ENCODE measurements at regions not wholly inside any gene's neighbourhood (a gene's known extent, or its start where the extent isn't known, plus 50 kb on each side); places are given as distances from the start of the nearest gene placed in this dataset.

DNA sequence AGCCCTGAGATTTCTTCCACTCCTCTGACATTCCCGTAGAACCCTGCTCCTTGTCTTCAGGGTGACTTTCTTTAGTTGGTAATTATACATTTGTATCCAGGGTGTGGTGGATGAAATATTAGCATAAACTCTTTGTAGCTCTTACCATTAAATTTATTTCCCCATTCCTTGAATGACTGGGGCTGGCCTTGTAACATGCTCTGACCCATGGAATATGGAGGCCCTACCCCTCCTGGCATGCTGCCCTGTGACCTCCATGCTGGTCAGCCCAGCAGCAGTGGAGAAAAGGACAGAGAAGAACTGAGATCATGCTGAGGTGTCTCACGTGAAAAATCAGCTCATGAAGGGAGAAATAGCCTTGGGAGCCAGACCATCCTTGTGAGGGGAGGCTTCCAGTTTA is 96.1 kb upstream of the PROK2 start:
- TF ChIP-seq JUN (IDR thresholded peaks at IDR 0.05; ENCODE audit: borderline replicate concordance, insufficient read depth, insufficient read length, low read depth) (no peak), POLR2AphosphoS5 (IDR thresholded peaks at IDR 0.05; ENCODE audit: insufficient read depth, low read depth, low read length) (no peak), POLR2A (IDR thresholded peaks at IDR 0.05; ENCODE audit: low read depth, low read length) (no peak), GATA2 (IDR thresholded peaks at IDR 0.05; ENCODE audit: insufficient read depth, insufficient read length, low read depth, low read length) (no peak), EZH2 (IDR thresholded peaks at IDR 0.05; ENCODE audit: borderline replicate concordance, low read depth, low read length, severe bottlenecking) (no peak), FOS (IDR thresholded peaks at IDR 0.05; ENCODE audit: borderline replicate concordance, insufficient read depth, low read length) (no peak), MYC (IDR thresholded peaks at IDR 0.05; ENCODE audit: low read depth, low read length) (no peak)
- TF ChIP-seq, protein P1, sequence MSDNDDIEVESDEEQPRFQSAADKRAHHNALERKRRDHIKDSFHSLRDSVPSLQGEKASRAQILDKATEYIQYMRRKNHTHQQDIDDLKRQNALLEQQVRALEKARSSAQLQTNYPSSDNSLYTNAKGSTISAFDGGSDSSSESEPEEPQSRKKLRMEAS (IDR thresholded peaks at IDR 0.05; ENCODE audit: insufficient read depth, insufficient read length) = no peak
- no peak overlapping the region for H3K27ac ChIP-seq (ENCODE audit: insufficient read depth, low read depth, low read length)
- POLR2A ChIA-PET = no interaction called here
- BruUV-seq (replicated peaks) = no TSS peak
- H3K9me1 ChIP-seq (replicated peaks; ENCODE audit: control insufficient read depth, extremely low read depth, insufficient read depth, low read length) = no peaks in the 10 kb centered on the region
- no peak overlapping the region for H3K9ac ChIP-seq (replicated peaks; ENCODE audit: extremely low read depth, insufficient read depth, low read length)
- no peak overlapping the region for H2AFZ ChIP-seq (ENCODE audit: low read depth, low read length)
- FAIRE-seq (no peak), DNase-seq (ENCODE audit: low read depth, low spot score) (no peak)
- H3K4me2 ChIP-seq (ENCODE audit: insufficient read depth, low read length) = no peak overlapping the region
- no peaks in the 10 kb centered on the region for H3K27me3 ChIP-seq (ENCODE audit: control insufficient read depth in 2 of 2, insufficient read depth in 2 of 2, low read length in 2 of 2)
- dilution Hi-C loops (cut with MboI; ENCODE audit: extremely low pct_ligation_motif_present, low sequenced_read_pairs) (no loop called here), intact Hi-C loops (cut with micrococcal nuclease) (no loop called here)
- H3K9me3 ChIP-seq (replicated peaks; ENCODE audit: control insufficient read depth, insufficient read depth, low read length) = no peaks in the 10 kb centered on the region
- H3K4me1 ChIP-seq (ENCODE audit: control insufficient read depth, extremely low read depth, insufficient read depth, low read length) = no peaks in the 10 kb centered on the region
- H3K36me3 ChIP-seq (ENCODE audit: control insufficient read depth in 2 of 2, extremely low read depth in 1 of 2, insufficient read depth in 2 of 2, low read length in 2 of 2) = no peaks in the 10 kb centered on the region
- CTCF ChIA-PET = interaction anchor here (10.8 kb wide), 1 partner anchor 942 kb away, joined by 152 read pairs; no protein-coding TSS in a partner anchor
- H3K79me2 ChIP-seq (ENCODE audit: control insufficient read depth, insufficient read depth, low read length) = no peaks in the 10 kb centered on the region
- no peak overlapping the region for H3K4me3 ChIP-seq (replicated peaks in 1 of 3; ENCODE audit: insufficient read depth in 1 of 3, low read depth in 1 of 3, low read length in 3 of 3)
- no peaks in the 10 kb centered on the region for H4K20me1 ChIP-seq (replicated peaks; ENCODE audit: control insufficient read depth, extremely low read depth, insufficient read depth, low read length)

DNA sequence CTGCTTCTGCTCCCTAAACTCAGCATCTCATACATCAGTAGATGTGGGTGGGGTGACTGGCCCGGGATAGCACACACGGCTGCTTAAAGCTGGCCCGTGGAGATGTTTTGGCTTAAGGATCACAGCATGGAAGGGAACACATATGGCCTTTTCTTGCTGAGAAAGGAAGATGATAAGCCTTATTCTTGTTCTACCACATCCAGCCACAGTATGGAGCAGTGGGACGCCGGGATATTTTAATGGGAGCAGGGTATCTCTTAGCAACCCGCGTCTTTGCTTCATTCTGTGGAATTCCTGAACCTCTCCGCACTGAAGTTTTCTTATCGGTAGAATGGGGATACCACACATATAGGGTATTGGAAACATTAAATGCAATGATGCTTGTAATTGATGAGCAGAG is 94.1 kb upstream of the PROK2 start:
- ChIA-PET POLR2A (no interaction called here), CTCF (interaction anchor here (0.9 to 10.8 kb wide), 4 partner anchors 10 to 944 kb away, joined by 3 to 152 read pairs (median 4); no protein-coding TSS in a partner anchor)
- TF ChIP-seq, protein P2, sequence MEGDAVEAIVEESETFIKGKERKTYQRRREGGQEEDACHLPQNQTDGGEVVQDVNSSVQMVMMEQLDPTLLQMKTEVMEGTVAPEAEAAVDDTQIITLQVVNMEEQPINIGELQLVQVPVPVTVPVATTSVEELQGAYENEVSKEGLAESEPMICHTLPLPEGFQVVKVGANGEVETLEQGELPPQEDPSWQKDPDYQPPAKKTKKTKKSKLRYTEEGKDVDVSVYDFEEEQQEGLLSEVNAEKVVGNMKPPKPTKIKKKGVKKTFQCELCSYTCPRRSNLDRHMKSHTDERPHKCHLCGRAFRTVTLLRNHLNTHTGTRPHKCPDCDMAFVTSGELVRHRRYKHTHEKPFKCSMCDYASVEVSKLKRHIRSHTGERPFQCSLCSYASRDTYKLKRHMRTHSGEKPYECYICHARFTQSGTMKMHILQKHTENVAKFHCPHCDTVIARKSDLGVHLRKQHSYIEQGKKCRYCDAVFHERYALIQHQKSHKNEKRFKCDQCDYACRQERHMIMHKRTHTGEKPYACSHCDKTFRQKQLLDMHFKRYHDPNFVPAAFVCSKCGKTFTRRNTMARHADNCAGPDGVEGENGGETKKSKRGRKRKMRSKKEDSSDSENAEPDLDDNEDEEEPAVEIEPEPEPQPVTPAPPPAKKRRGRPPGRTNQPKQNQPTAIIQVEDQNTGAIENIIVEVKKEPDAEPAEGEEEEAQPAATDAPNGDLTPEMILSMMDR (IDR thresholded peaks at IDR 0.05; ENCODE audit: extremely low read depth in 1 of 2, insufficient read depth in 1 of 2, low read depth in 1 of 2, low read length in 2 of 2) = no peak
- TF ChIP-seq FOS (IDR thresholded peaks at IDR 0.05; ENCODE audit: borderline replicate concordance, insufficient read depth, low read length) (no peak), POLR2A (IDR thresholded peaks at IDR 0.05; ENCODE audit: low read depth, low read length) (no peak), JUN (IDR thresholded peaks at IDR 0.05; ENCODE audit: borderline replicate concordance, insufficient read depth, insufficient read length, low read depth) (no peak), GATA2 (IDR thresholded peaks at IDR 0.05; ENCODE audit: insufficient read depth, insufficient read length, low read depth, low read length) (no peak), MYC (IDR thresholded peaks at IDR 0.05; ENCODE audit: low read depth, low read length) (no peak)
- TF ChIP-seq, protein P1 (IDR thresholded peaks at IDR 0.05; ENCODE audit: insufficient read depth, insufficient read length) = no peak
- Histone ChIP-seq H3K27ac (ENCODE audit: insufficient read depth, low read depth, low read length) (no peak overlapping the region), H3K4me2 (ENCODE audit: insufficient read depth, low read length) (no peak overlapping the region), H3K36me3 (ENCODE audit: control insufficient read depth in 2 of 2, extremely low read depth in 1 of 2, insufficient read depth in 2 of 2, low read length in 2 of 2) (no peaks in the 10 kb centered on the region), H3K9me1 (replicated peaks; ENCODE audit: control insufficient read depth, extremely low read depth, insufficient read depth, low read length) (no peaks in the 10 kb centered on the region), H3K79me2 (ENCODE audit: control insufficient read depth, insufficient read depth, low read length) (no peaks in the 10 kb centered on the region), H2AFZ (ENCODE audit: low read depth, low read length) (no peak overlapping the region), H3K4me1 (ENCODE audit: control insufficient read depth, extremely low read depth, insufficient read depth, low read length) (no peaks in the 10 kb centered on the region), H3K4me3 (replicated peaks in 1 of 3; ENCODE audit: insufficient read depth in 1 of 3, low read depth in 1 of 3, low read length in 3 of 3) (no peak overlapping the region), H3K27me3 (ENCODE audit: control insufficient read depth in 2 of 2, insufficient read depth in 2 of 2, low read length in 2 of 2) (no peaks in the 10 kb centered on the region), H3K9me3 (replicated peaks; ENCODE audit: control insufficient read depth, insufficient read depth, low read length) (no peaks in the 10 kb centered on the region), H3K9ac (replicated peaks; ENCODE audit: extremely low read depth, insufficient read depth, low read length) (no peak overlapping the region), H4K20me1 (replicated peaks; ENCODE audit: control insufficient read depth, extremely low read depth, insufficient read depth, low read length) (no peaks in the 10 kb centered on the region)
- intact Hi-C loops (cut with micrococcal nuclease) = loop anchor here (5.0 to 10.0 kb wide), 3 partner anchors 76 to 1208 kb away; partner anchors contain the start of gene RYBP
- DNase-seq (ENCODE audit: low read depth, low spot score) = no peak
- dilution Hi-C loops (cut with MboI; ENCODE audit: extremely low pct_ligation_motif_present, low sequenced_read_pairs) = no loop called here
- FAIRE-seq = no peak
- BruUV-seq (replicated peaks) = no TSS peak

Measured in endothelial cell of umbilical vein (primary cell).